GM10266 (cell line): ENCODE measurements at regions not wholly inside any gene's neighbourhood (a gene's known extent, or its start where the extent isn't known, plus 50 kb on each side); places are given as distances from the start of the nearest gene placed in this dataset.

Experiments used
- DNase-seq: peaks from one replicate; pipeline ENCODE4 v3.0.0; 2012; ENCODE audit errors: extremely low spot score
- CTCF ChIP-seq: IDR thresholded peaks from 2 replicates; pipeline ENCODE4 v1.5.1; 2012; ENCODE audit warnings: mild to moderate bottlenecking, low read depth; ENCODE audit not compliant: control insufficient read depth, insufficient read depth; ENCODE audit errors: missing control alignments

GRCh38 chr6:8203337-8203736 lies 101.0 kb upstream of the EEF1E1 start:
- TF ChIP-seq CTCF, result no peak
- DNase-seq, result no peak

GRCh38 chr6:8201679-8202078 lies 99.3 kb upstream of the EEF1E1 start:
- TF ChIP-seq CTCF, result no peak
- DNase-seq, result no peak

GRCh38 chr6:8200255-8200654 lies 97.9 kb upstream of the EEF1E1 start:
- TF ChIP-seq CTCF, result no peak
- no peak for DNase-seq

GRCh38 chr6:8195714-8196102 lies 93.4 kb upstream of the EEF1E1 start:
- no peak for DNase-seq
- TF ChIP-seq CTCF, result no peak

GRCh38 chr6:8195040-8195713 lies 92.8 kb upstream of the EEF1E1 start:
- peak; percentile 20 for TF ChIP-seq CTCF
- no peak for DNase-seq

GRCh38 chr6:8194490-8194889 lies 92.1 kb upstream of the EEF1E1 start:
- DNase-seq, result no peak
- no peak for TF ChIP-seq CTCF

- no peak for DNase-seq
- no peak for TF ChIP-seq CTCF
Observed at GRCh38 chr6:8193541-8193940, 91.2 kb upstream of the EEF1E1 start.
